ENCODE measurements at regions not wholly inside any gene's neighbourhood (a gene's known extent, or its start where the extent isn't known, plus 50 kb on each side); places are given as distances from the start of the nearest gene placed in this dataset.

DNA sequence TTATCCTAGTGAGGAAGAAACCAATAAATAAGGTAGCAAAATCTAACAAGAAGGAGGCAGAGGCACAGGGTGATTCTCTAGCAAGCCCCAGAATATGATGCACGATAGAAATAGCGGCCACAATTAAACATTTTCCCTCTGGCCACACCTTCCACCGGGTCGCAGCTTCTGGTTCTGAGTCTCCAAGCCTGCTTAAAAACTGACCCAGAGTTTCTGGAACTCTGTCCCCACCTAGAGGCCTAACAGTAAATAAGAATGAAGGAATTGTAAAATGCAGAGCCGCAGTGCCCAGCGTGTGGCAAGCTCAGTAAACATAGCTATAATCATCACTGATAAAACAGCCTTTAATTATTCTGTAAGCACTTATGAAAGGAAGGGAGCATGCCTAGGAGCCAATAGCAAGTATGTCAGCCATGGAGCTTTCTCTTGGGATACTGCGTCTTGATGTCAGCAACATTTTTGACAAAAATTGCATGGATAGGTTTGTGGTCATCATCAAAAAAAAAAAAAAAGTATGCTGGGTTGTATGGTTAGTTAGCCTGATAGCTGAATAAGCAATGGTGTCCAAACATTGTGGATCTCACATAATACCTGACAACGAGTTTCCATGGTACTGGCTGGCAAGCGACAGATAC lies 465.5 kb downstream of the DNAH5 start:
- 79% methylated on average over 3 of the region's 9 CpGs for WGBS
- DNase-seq, result peak; percentile 14
- no peak overlapping the region for H3K27ac ChIP-seq (ENCODE audit: low read length, poor library complexity, severe bottlenecking)
- no peak overlapping the region for H2BK5ac ChIP-seq (ENCODE audit: low read depth, low read length, poor library complexity, severe bottlenecking)
- no peak overlapping the region for H3K18ac ChIP-seq (ENCODE audit: low read depth in 1 of 2, low read length in 2 of 2)
- H4K8ac ChIP-seq (ENCODE audit: low read length), result no peak overlapping the region
- peak overlapping the region; percentile 16 for H3K4me2 ChIP-seq (ENCODE audit: low read length, poor library complexity, severe bottlenecking)
- H2BK12ac ChIP-seq (ENCODE audit: low read length in 2 of 2), result no peak overlapping the region
- H3K27me3 ChIP-seq (ENCODE audit: control insufficient read depth in 1 of 2, insufficient read depth in 1 of 2, low read length in 2 of 2), result peaks cover 6 to 20% of the 10 kb centered on the region in 2 experiments
- no peaks in the 10 kb centered on the region for H3K79me1 ChIP-seq (replicated peaks; ENCODE audit: low read length, poor library complexity, severe bottlenecking)
- H2AFZ ChIP-seq (ENCODE audit: low read depth, low read length), result no peak overlapping the region
- H3K4ac ChIP-seq (ENCODE audit: low read depth in 1 of 2, low read length in 2 of 2), result no peak overlapping the region
- no peak overlapping the region for H3K9ac ChIP-seq (ENCODE audit: low read length)
- H3K36me3 ChIP-seq (ENCODE audit: control insufficient read depth in 1 of 2, insufficient read depth in 2 of 2, low read depth in 1 of 2, low read length in 2 of 2), result no peaks in the 10 kb centered on the region
- no peaks in the 10 kb centered on the region for H3K4me1 ChIP-seq (ENCODE audit: control insufficient read depth, insufficient read depth, low read depth, low read length)
- H4K91ac ChIP-seq (ENCODE audit: low read length), result no peak overlapping the region
- no peaks in the 10 kb centered on the region for H3K9me3 ChIP-seq (ENCODE audit: control insufficient read depth, low read length)
- H2BK15ac ChIP-seq (ENCODE audit: low read depth, poor library complexity, severe bottlenecking), result no peak overlapping the region
- H3K14ac ChIP-seq (ENCODE audit: low read length in 2 of 2), result no peak overlapping the region
- no peak overlapping the region for H2BK120ac ChIP-seq (ENCODE audit: low read depth, low read length)
- H3K23ac ChIP-seq (ENCODE audit: low read length in 2 of 2), result no peak overlapping the region
- H2AK5ac ChIP-seq (ENCODE audit: low read length, severe bottlenecking), result no peak overlapping the region
- H3K4me3 ChIP-seq (ENCODE audit: insufficient read depth in 1 of 2, low read depth in 1 of 2, low read length in 2 of 2), result no peak overlapping the region

DNA sequence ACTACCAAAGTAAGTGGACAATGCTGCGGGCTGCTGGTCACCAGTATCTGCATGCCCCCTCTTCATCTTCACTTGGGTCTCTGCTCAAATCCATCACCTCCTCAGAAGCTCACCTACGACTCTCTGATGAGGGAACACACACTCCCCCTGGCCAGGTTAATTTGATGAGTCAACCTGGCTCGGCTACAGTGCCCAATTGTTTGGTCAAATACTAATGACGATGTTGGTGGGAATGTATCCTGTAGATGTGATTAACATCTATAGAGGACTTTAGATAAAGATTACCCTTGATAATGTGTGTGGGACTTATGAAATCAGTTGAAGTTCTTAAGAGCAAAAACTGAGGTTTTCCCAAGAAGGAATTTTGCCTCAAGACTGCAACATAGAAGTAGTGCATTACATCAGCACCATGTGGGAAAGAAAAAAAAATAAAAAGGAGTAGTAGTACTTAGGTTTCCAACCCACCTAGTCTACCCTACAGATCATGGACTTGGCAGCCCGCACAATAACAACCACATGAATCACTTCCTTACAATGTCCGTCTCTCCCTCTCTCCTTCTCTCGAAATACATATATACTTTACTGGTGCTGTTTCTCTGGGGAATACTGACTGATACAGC lies 467.3 kb downstream of the DNAH5 start:
- H3K9me3 ChIP-seq (ENCODE audit: control insufficient read depth, low read length), result no peaks in the 10 kb centered on the region
- no peak overlapping the region for H2BK15ac ChIP-seq (ENCODE audit: low read depth, poor library complexity, severe bottlenecking)
- no peaks in the 10 kb centered on the region for H3K79me1 ChIP-seq (replicated peaks; ENCODE audit: low read length, poor library complexity, severe bottlenecking)
- no peak overlapping the region for H4K91ac ChIP-seq (ENCODE audit: low read length)
- no peak overlapping the region for H3K4me2 ChIP-seq (ENCODE audit: low read length, poor library complexity, severe bottlenecking)
- no peak overlapping the region for H3K14ac ChIP-seq (ENCODE audit: low read length in 2 of 2)
- no peaks in the 10 kb centered on the region for H3K4me1 ChIP-seq (ENCODE audit: control insufficient read depth, insufficient read depth, low read depth, low read length)
- no peak overlapping the region for H2BK5ac ChIP-seq (ENCODE audit: low read depth, low read length, poor library complexity, severe bottlenecking)
- DNase-seq, result peak; percentile 50
- H3K36me3 ChIP-seq (ENCODE audit: control insufficient read depth in 1 of 2, insufficient read depth in 2 of 2, low read depth in 1 of 2, low read length in 2 of 2), result no peaks in the 10 kb centered on the region
- no peak overlapping the region for H2AK5ac ChIP-seq (ENCODE audit: low read length, severe bottlenecking)
- no peak overlapping the region for H3K27ac ChIP-seq (ENCODE audit: low read length, poor library complexity, severe bottlenecking)
- no peak overlapping the region for H2BK120ac ChIP-seq (ENCODE audit: low read depth, low read length)
- no peak overlapping the region for H4K8ac ChIP-seq (ENCODE audit: low read length)
- H3K27me3 ChIP-seq (ENCODE audit: control insufficient read depth in 1 of 2, insufficient read depth in 1 of 2, low read length in 2 of 2), result peaks cover 6 to 18% of the 10 kb centered on the region in 2 experiments
- WGBS, result 70% methylated on average over 6 of the region's 7 CpGs
- H3K9ac ChIP-seq (ENCODE audit: low read length), result no peak overlapping the region
- H2BK12ac ChIP-seq (ENCODE audit: low read length in 2 of 2), result no peak overlapping the region
- no peak overlapping the region for H3K18ac ChIP-seq (ENCODE audit: low read depth in 1 of 2, low read length in 2 of 2)
- no peak overlapping the region for H3K4me3 ChIP-seq (ENCODE audit: insufficient read depth in 1 of 2, low read depth in 1 of 2, low read length in 2 of 2)
- no peak overlapping the region for H3K4ac ChIP-seq (ENCODE audit: low read depth in 1 of 2, low read length in 2 of 2)
- no peak overlapping the region for H2AFZ ChIP-seq (ENCODE audit: low read depth, low read length)
- H3K23ac ChIP-seq (ENCODE audit: low read length in 2 of 2), result no peak overlapping the region

DNA sequence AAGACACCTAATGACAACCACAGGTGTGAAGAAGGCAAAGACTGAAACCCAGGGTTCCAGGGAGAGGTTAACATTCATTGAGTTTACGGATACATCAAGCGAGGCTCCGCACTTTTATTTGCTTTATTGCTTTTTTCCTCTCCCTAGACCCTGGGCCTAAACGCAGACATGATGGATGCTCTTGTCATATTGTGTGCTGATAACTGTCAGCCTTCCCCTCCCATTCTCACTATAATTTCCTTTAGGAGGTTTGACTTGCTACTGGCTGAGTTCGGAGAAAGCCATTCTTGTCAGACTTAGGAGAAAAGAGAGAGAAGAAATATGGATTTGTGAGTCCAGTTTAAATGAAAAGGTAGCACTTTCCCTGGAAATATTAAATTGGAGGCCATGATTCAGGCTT lies 471.6 kb downstream of the DNAH5 start:
- 82% methylated on average over 5 of the region's 5 CpGs for WGBS
- no peaks in the 10 kb centered on the region for H3K79me1 ChIP-seq (replicated peaks; ENCODE audit: low read length, poor library complexity, severe bottlenecking)
- no peak overlapping the region for H2BK12ac ChIP-seq (ENCODE audit: low read length in 2 of 2)
- H3K18ac ChIP-seq (ENCODE audit: low read depth in 1 of 2, low read length in 2 of 2), result no peak overlapping the region
- H2BK5ac ChIP-seq (ENCODE audit: low read depth, low read length, poor library complexity, severe bottlenecking), result no peak overlapping the region
- H3K23ac ChIP-seq (ENCODE audit: low read length in 2 of 2), result no peak overlapping the region
- no peak overlapping the region for H2BK15ac ChIP-seq (ENCODE audit: low read depth, poor library complexity, severe bottlenecking)
- H3K4me2 ChIP-seq (ENCODE audit: low read length, poor library complexity, severe bottlenecking), result no peak overlapping the region
- H3K9me3 ChIP-seq (ENCODE audit: control insufficient read depth, low read length), result no peaks in the 10 kb centered on the region
- H3K9ac ChIP-seq (ENCODE audit: low read length), result no peak overlapping the region
- H3K4me1 ChIP-seq (ENCODE audit: control insufficient read depth, insufficient read depth, low read depth, low read length), result no peaks in the 10 kb centered on the region
- no peak overlapping the region for H2BK120ac ChIP-seq (ENCODE audit: low read depth, low read length)
- H2AFZ ChIP-seq (ENCODE audit: low read depth, low read length), result no peak overlapping the region
- H3K36me3 ChIP-seq (ENCODE audit: control insufficient read depth in 1 of 2, insufficient read depth in 2 of 2, low read depth in 1 of 2, low read length in 2 of 2), result no peaks in the 10 kb centered on the region
- no peak overlapping the region for H3K4ac ChIP-seq (ENCODE audit: low read depth in 1 of 2, low read length in 2 of 2)
- no peak for DNase-seq
- no peak overlapping the region for H4K8ac ChIP-seq (ENCODE audit: low read length)
- no peak overlapping the region for H3K4me3 ChIP-seq (ENCODE audit: insufficient read depth in 1 of 2, low read depth in 1 of 2, low read length in 2 of 2)
- H3K27me3 ChIP-seq (ENCODE audit: control insufficient read depth in 1 of 2, insufficient read depth in 1 of 2, low read length in 2 of 2), result no peaks in the 10 kb centered on the region
- no peak overlapping the region for H3K14ac ChIP-seq (ENCODE audit: low read length in 2 of 2)
- H2AK5ac ChIP-seq (ENCODE audit: low read length, severe bottlenecking), result no peak overlapping the region
- H4K91ac ChIP-seq (ENCODE audit: low read length), result no peak overlapping the region
- no peak overlapping the region for H3K27ac ChIP-seq (ENCODE audit: low read length, poor library complexity, severe bottlenecking)

DNA sequence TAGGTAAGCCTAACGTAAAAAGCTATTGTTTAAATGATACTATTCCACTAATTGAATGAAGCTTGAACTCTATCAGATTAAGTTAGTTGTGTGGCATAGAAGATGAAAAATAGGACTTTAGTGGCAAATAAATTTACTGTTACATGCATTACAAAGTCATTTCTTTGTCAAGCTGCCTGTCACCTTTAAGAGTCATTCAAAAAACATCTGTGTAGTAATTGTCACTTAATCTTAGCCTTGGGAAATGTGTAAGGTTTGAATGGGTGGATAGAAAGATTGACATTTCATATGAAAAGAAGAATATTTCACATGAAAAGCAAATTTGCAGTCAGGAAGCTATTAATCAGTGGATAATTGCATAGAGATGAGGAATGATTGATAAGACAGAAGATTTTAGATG lies 473.5 kb downstream of the DNAH5 start:
- H3K14ac ChIP-seq (ENCODE audit: low read length in 2 of 2), result no peak overlapping the region
- H2AK5ac ChIP-seq (ENCODE audit: low read length, severe bottlenecking), result no peak overlapping the region

More for the DNA sequence above, 473.5 kb downstream of the DNAH5 start:
- H4K8ac ChIP-seq (ENCODE audit: low read length), result no peak overlapping the region
- no peak overlapping the region for H2BK120ac ChIP-seq (ENCODE audit: low read depth, low read length)
- H3K4me2 ChIP-seq (ENCODE audit: low read length, poor library complexity, severe bottlenecking), result no peak overlapping the region
- H3K23ac ChIP-seq (ENCODE audit: low read length in 2 of 2), result no peak overlapping the region
- H3K27ac ChIP-seq (ENCODE audit: low read length, poor library complexity, severe bottlenecking), result no peak overlapping the region
- H3K18ac ChIP-seq (ENCODE audit: low read depth in 1 of 2, low read length in 2 of 2), result no peak overlapping the region
- no peak overlapping the region for H3K9ac ChIP-seq (ENCODE audit: low read length)
- H3K79me1 ChIP-seq (replicated peaks; ENCODE audit: low read length, poor library complexity, severe bottlenecking), result no peaks in the 10 kb centered on the region
- H3K36me3 ChIP-seq (ENCODE audit: control insufficient read depth in 1 of 2, insufficient read depth in 2 of 2, low read depth in 1 of 2, low read length in 2 of 2), result no peaks in the 10 kb centered on the region
- no peaks in the 10 kb centered on the region for H3K4me1 ChIP-seq (ENCODE audit: control insufficient read depth, insufficient read depth, low read depth, low read length)
- WGBS, result no CpG with 5 or more reads among the region's 1 CpG
- H2BK15ac ChIP-seq (ENCODE audit: low read depth, poor library complexity, severe bottlenecking), result no peak overlapping the region
- H2AFZ ChIP-seq (ENCODE audit: low read depth, low read length), result no peak overlapping the region
- no peaks in the 10 kb centered on the region for H3K9me3 ChIP-seq (ENCODE audit: control insufficient read depth, low read length)
- H4K91ac ChIP-seq (ENCODE audit: low read length), result no peak overlapping the region
- no peaks in the 10 kb centered on the region for H3K27me3 ChIP-seq (ENCODE audit: control insufficient read depth in 1 of 2, insufficient read depth in 1 of 2, low read length in 2 of 2)
- DNase-seq, result no peak
- H2BK5ac ChIP-seq (ENCODE audit: low read depth, low read length, poor library complexity, severe bottlenecking), result no peak overlapping the region
- H3K4me3 ChIP-seq (ENCODE audit: insufficient read depth in 1 of 2, low read depth in 1 of 2, low read length in 2 of 2), result no peak overlapping the region
- no peak overlapping the region for H2BK12ac ChIP-seq (ENCODE audit: low read length in 2 of 2)
- no peak overlapping the region for H3K4ac ChIP-seq (ENCODE audit: low read depth in 1 of 2, low read length in 2 of 2)

Measured in mesenchymal stem cell (in vitro differentiated cells and primary cell).